NCI-H2171 (cell line): ENCODE measurements at regions not wholly inside any gene's neighbourhood (a gene's known extent, or its start where the extent isn't known, plus 50 kb on each side); places are given as distances from the start of the nearest gene placed in this dataset.
"Not testable (repeated sequence)": the region's sequence is repeated elsewhere in the genome, so short reads cannot be mapped to it uniquely, and the experiment has no call there.

Experiments used
- DNase-seq: peaks from one replicate; lab custom pipeline; 2025; lab: John Stamatoyannopoulos, UW

DNA sequence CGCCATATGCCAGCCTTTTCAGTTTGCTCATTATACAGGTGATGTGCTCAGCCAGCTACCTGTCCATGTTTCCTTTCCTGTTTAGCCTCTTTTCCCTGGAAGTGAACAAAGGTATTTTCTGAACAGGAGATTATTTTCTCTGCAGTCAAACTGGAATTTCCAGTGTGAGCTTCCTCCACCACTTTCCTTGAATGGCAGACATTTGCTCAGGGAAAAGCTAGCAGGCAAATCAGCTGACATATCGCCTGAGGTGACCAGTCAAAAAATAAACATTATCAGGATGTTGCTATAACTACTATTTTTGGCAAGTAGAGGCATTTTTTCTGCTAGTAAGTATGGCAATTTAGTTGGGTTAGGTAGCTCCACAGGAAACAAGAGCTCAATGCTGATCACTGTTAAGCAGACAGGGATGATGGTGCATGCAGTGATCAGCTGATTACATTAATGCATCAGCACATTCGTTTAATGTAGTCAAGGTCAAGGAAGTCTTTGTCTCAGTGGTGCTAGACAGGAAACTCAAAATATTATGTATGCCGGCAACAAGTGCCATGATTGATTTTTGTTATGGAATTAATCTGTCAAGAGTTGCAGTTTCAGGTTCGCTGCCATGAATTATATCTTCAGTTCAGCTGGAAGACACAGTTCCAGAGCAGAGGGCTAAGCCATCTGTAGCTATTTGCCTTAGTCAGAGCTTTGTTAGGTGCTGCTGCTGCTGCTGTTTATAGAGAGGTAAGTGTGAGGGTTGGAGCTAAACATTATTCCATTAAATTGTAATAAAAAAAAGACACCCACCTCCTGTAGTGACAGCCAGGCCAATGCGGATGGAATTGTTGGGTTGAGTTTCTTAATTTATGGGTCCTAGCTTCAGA is 179.7 kb upstream of the ST6GALNAC5 start:
- DNase-seq: no peak

DNA sequence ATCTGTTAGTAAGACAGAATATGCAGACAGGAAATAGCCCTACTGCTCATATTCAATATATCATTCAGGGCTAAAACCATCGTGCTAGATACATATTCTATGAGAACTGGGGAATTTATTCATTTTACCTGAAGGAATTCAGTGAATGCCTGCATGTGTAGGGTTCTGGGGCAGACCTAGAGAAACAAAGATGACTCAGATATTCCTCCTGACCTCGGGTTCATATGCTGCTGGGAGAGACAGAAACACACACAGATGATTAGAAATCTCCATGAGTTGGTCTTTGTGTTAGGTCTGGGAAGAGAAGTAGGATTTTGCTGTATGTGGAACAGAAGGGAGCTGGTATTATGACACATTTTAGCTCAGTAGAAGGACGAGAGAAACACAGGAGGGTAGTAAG is 176.5 kb upstream of the ST6GALNAC5 start:
- DNase-seq: no peak

DNA sequence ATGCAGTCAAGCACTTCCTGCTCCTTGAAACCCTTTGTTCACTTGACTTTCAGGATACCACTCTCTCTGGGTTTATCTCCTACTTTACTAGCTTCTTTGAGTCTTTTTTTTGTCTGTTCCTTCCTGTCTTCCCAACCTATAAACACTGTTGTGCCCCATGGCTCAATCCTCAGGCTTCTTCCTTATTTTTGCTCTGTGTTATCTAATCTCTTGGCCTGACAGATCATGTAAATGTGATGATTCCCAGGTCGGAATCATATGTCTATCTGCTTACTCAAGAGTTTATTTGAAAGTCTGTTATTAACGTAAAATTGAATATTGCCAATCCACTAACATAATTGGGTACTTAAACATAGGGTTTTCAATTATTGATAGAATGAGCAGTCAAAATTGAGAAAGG is 171.7 kb upstream of the ST6GALNAC5 start:
- DNase-seq: no peak

DNA sequence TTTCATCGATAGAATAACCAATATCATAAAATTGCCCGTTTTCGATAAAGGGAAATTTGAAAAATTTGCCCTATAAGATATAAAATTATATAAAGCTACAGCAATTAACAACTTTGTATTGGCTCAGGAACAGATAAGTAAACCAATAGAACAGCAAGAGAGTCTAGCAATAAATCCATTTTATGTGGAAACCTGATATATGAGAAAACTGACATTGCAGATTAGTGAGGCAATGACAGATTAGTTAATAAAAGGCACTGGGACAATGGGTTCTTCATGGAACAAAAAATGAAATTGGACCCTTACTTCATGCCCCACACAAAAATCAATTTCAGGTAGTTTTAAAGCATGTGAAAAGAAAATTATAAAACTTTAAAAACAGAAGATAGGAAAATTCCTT is 169.9 kb upstream of the ST6GALNAC5 start:
- DNase-seq: no peak

DNA sequence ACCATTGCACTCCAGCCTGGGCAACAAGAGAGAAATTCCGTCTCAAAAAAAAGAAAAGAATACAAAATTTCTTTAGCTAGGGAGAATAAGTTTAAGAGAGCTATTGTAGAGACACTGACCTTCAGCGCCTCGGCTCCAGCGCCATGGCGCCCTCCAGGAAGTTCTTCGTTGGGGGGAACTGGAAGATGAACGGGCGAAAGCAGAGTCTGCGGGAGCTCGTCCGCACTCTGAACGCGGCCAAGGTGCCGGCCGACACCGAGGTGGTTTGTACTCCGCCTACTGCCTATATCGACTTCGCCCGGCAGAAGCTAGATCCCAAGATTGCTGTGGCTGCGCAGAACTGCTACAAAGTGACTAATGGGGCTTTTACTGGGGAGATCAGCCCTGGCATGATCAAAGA is 167.6 kb upstream of the ST6GALNAC5 start:
- DNase-seq: not testable (repeated sequence)

DNA sequence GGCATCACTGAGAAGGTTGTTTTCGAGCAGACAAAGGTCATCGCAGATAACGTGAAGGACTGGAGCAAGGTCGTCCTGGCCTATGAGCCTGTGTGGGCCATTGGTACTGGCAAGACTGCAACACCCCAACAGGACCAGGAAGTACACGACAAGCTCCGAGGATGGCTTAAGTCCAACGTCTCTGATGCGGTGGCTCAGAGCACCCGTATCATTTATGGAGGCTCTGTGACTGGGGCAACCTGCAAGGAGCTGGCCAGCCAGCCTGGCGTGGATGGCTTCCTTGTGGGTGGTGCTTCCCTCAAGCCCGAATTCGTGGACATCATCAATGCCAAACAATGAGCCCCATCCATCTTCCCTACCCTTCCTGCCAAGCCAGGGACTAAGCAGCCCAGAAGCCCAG is 167.1 kb upstream of the ST6GALNAC5 start:
- DNase-seq: not testable (repeated sequence)

DNA sequence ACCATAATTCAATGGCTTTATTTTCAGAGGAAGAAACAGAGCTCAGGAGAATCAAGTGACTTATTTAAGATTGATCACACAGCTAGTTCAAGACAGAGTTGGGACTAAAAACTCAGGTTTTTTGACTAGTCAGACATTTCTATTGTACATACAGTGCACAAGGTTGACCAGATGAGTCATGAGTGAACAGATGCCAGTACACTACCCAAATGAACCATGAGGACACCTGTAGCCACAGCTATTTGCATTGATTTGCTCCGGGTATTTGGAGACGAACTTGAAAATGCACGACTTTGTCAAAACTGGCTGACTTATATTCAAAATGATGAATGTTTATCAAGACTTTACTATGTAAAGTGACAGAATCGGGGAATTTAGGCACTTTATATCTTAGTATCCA is 161.7 kb upstream of the ST6GALNAC5 start:
- no peak for DNase-seq

DNA sequence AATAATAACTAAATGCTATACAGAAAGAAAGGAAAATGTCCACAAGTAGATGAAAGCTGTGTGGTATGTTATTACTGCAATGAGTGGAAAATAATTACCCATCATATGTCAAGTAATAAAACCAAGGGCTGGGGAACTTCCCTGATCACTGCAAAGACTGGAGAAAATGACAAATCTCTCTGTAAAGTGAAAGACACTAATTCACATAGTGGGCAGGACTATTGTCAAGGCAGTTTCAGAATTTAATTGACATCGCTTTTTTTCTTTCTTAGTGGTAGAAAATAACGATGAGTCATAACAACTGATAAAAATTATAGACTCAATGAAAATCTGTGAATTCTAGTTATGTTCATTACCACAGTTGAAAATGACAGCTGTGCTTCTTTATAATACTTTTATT is 153.7 kb upstream of the ST6GALNAC5 start:
- no peak for DNase-seq

DNA sequence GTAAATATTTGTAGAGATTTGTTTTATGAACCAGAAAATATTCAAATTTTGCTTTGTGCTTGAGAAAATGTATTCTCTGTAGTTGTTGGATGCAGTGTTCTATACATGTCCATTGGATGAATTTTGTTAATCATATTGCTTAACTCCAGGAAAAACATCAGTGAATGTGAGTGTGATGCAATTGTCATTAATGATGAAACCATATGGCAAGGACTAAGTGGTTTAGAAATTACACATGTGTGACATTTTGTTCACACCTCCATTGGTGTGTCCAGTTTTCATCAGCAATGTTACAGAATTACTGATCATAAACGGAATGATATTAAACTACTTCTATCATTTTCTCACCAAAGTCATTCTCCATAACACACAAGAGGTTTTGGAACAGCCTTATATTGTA is 151.8 kb upstream of the ST6GALNAC5 start:
- DNase-seq: no peak

DNA sequence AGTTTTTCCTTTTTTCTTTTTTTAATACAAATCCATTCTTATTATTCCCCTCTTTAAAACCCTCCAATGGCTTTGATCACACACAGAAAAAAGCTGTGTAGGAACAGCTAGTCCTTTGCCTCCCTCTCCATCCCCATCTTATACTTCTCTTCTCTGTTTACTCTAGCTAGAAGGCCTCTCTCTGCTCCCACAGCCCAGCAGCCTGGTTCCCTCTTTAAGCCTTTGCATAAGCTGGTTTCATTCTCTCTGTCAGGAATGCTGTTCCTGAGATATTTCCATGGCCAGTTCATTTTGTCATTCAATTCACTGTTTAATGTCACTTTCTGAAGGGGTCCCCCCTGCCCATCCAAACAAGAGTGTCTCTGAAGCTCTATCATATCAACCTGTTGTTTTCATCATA is 143.3 kb upstream of the ST6GALNAC5 start:
- no peak for DNase-seq

DNA sequence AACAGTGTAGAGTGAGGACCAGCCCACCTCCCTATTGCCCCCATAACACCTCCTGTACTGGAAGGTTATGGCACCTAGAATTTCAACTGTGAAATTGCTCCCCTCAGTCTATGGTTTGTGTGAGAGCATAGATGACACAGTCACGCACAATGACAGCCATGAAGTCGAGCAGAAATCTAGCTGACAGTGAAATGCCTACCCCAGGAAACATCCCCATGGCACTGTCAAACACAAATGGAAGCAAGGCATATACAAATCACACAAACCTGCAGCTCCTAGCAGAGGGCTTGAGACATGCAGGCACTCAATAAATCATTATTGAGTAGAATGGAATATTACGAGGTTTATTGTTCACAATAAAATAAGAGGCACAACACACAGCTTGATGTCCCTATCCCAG is 142.5 kb upstream of the ST6GALNAC5 start:
- DNase-seq: no peak

DNA sequence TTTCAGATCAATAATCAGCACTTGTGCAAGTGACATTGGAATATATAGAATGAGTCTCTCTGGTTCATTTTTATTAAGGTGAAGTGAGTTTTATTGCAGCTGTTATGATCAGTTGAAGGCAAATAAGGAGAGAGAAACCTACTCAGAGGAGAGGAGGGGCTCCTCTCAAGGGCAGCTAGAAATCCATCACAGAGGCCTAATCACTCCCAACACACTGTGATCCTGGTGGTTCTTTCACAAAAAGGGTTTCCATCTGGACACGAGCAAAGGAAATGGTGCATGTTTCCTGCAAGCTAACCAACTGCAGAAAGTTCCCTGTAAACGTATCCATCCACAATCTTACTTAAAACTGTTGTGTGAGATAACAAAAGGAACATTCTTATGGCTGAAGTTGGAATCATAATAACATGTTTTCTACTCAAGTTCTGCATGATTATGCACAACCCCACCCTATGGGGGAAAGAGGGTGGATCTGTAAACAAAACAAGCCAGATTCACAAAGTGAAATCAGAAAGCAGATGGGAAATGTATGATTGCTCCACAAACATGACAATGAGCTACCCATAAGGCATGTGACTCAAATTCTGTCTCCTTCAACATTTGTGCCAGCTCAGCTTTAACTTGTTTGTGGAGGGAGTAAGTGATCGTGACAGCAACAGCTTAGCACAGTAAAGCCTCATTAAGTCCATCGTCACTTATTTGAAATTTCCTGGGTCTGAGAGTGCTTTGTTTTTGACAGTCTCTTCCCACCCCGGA is 141.2 kb upstream of the ST6GALNAC5 start:
- no peak for DNase-seq

DNA sequence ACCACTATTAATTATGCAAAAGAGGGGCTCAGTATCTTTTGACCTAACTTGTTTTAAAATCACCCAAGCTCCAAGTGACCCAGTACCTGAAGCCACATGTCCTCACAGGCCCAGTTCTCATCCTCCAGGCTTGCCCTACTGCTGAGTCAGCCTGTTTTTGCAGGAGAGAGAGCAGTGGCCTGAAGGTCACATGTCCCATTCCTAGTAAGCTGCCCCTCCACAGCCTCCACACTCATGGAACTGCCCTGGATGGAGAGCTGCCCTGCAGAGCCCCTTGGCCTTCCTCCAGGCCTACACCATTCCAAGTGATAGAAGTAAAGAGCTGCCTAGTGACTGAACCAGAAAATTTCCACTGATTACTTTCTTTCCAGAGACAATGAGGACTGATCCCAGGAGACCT is 139.8 kb upstream of the ST6GALNAC5 start:
- DNase-seq: no peak

DNA sequence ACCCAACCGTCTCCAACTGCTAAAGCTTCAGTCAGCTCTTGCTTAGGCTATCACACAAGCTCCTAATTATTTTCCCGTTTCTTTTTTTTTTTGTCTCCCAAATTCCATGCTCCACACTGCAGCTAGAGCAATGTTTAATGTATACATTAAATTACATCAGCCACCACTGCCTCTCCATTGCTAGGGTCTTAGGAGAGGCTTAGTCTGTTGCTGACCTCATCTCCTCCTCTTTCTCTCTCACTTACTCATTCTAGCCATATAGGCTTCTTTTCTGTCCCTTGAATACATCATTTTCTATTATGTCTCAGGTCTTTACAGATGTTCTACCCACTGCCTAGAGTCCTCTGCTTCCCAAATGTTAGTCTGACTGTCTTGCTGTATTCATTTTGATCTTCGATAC is 138.1 kb upstream of the ST6GALNAC5 start:
- no peak for DNase-seq

DNA sequence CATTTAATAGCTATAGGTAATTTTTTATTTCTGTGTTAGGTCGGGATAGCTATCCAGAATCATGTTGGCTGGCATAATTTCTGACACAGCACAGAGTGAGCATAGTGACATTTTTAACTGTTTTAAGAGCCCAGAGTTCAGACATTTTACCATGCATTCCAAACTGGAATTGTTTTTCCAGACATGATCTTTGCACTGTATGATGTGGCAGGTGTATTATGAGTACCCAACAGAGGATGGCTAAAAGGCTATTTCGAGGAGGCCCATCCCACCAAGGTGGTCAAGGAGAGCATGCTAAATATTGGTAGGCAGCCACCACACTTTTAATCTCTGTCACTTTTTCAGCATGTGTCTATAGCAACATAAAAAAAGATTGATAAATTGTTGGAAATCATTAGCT is 137.3 kb upstream of the ST6GALNAC5 start:
- no peak for DNase-seq

DNA sequence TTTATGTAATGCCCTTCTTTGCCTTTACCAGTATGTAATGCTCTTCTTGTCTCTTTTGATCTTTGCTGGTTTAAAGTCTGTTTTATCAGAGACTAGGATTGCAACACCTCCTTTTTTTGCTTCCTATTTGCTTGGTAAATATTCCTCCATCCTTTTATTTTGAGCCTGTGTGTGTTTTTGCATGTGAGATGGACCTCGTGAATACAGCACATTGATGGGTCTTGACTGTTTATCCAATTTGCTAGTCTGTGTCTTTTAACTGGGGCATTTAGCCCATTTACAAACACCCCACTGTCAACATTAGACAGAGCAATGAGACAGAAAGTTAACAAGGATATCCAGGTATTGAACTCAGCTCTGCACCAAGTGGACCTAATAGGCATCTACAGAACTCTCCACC is 128.9 kb upstream of the ST6GALNAC5 start:
- not testable (repeated sequence) for DNase-seq

DNA sequence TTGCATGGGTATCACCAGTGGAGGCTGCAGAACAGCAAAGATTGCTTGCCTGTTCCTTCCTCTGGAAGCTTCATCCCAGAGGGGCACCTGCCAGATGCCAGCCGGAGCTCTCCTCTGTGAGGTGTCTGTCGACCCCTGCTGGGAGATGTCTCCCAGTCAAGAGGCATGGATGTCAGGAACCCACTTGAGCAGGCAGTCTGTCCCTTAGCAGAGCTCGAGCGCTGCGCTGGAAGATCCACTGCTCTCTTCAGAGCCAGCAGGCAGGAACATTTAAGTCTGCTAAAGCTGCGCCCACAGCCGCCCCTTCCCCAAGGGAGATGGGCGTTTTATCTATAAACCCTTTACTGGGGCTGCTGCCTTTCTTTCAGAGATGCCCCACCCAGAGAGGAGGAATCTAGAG is 126.3 kb upstream of the ST6GALNAC5 start:
- not testable (repeated sequence) for DNase-seq

DNA sequence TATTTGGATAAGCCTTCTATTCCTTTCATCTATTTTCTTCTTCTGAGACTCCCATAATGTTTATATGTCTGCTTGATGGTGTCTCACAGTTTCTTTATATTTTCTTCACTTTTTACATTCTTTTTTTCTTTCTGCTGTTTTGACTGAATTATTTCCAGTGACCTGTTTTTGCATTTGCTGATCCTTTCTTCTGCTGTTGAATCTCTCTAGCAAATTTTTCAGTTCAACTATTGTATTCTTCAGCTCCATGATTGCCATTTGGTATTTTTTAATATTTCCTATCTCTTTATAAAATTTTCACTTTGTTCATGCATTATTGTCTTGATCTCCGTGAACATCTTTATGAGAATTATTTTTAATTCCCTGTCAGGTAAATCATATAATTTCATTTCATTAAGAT is 122.3 kb upstream of the ST6GALNAC5 start:
- no peak for DNase-seq

DNA sequence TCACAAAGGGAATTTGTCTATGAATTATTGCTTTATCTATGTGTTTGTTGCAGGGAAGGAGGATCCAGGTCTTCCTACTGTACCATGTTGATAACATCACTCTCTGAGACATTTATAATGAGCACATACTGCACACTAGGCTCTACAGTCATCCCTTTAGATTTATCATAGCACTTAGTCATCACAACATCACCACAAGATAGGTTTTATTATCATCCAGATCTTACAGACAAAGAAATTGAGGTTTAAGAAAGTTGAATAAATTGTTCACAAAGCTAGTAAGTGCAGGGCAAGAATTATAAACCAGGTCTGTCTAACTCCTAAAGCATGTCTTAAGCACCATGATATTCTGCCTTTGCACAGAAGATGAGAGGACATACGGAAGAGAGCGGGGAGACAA is 121.1 kb upstream of the ST6GALNAC5 start:
- no peak for DNase-seq

DNA sequence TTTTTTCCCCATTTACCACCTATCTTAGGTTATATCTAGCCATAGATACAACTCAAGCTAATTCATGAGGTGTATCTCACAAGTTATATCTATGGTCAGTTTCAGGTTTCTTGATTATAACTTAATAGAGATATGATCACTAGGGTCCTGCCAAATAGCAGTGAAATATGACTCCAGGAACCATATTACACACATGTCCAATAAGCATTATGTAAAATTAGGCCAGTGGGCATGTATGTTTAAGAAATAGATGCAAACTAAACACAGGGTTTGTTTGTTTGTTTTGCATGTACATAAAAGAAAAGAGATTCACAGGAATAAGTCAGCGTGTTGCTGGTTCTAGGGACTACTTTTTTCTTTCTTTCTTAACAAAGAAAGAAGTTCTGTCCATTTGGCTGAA is 112.5 kb upstream of the ST6GALNAC5 start:
- no peak for DNase-seq

DNA sequence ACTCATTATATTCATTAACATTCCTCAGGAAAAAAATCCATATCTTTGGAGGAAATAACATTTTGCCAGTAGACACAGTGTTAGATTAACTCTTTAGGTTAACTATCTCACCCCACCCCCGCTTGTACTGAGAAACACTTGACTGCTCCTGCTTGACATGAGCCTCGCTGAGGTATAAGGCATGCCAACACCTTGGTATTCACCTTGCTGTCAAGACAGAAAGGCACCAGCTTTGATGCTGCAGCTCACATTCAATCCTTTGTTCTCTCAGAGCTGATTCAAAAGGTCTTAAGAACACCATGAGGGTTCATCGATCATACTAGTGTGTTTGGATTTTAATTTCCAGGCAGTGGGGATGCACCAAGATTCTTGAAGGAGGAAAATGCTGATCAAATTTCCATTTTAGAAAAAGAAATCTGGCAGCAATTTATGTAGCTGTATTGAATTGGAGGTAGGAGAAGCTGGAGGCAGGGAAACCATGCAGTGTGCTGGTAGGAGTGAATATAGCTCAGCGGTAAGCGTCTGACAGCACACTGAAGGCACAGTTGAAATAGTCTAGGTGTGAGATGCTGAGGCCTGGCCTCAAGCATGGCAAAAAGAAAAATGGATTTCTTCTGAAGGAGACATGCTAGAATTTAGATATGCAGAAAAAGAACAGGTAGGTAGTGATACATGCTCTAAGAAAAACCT is 108.0 kb upstream of the ST6GALNAC5 start:
- DNase-seq: no peak

DNA sequence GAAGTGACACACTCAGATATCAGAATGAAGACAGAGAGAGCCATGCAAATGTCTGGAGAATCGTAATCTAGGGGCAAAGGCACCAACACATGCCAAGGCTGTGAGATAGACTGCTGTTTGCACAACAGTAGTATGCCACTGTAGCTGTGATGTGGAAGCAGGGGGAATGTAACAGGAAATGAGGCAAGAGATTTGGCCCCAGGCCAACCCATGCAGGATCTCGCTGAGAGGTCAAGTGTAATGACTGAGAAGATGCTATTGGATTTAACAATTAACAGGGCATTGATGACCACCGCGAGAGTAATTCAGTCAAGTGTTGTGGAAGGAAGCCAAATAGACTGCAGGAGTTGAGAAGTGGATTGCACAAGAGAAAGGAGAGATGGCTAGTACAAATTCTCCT is 107.3 kb upstream of the ST6GALNAC5 start:
- no peak for DNase-seq

DNA sequence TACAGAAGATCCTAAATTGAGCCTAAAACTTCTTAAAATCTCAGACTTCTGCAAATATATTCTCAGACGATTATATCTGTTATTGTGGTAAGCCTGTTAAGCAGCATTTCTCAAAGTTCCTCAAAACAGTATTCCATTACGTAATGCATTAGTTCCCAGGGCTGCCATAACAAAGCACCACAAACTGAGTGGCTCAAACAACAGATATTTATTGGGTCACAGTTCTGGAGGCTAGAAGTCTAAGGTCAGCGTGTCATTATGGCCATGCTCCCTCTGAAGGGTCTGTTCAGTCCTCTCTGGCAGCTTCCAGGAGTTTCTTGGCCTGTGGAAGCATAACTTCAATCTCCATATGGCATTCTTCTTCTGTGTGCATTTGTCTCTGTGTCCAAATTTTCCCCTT is 103.5 kb upstream of the ST6GALNAC5 start:
- DNase-seq: no peak
